GM18873 (cell line): ENCODE measurements at regions not wholly inside any gene's neighbourhood (a gene's known extent, or its start where the extent isn't known, plus 50 kb on each side); places are given as distances from the start of the nearest gene placed in this dataset.

Experiments
- ATAC-seq: cut with Tn5 transposase; IDR thresholded peaks from one replicate; pipeline ENCODE4 v1.9.1; 2021; ENCODE audit warnings: mild to moderate bottlenecking, moderate library complexity, moderate number of reproducible peaks; ENCODE audit not compliant: unreplicated experiment, low FRiP score

- ATAC-seq: no peak
Measured at GRCh38 chr1:239725371-239725770, 339.0 kb downstream of the CHRM3 start.

GRCh38 chr1:239725933-239726332 is 339.6 kb downstream of the CHRM3 start:
- no peak for ATAC-seq

DNA sequence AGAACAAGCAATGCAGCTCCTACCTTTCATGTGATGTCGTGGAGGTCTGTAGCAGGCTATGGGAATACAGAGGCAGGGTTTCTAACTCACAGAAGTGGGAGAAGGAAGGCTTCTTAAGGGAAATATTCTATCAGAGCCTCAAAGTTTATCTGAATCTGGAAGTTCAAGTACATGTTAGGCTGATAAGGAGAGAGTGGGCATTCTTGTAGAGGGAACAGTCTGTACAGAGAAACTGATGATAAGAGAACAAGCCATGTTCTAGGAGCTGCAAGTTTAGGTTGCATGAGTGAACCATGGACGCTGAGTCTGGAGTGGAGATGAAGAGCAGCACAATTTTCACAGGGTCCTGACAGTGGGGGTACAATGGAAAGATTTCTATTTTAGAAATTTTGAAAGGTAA is 344.0 kb downstream of the CHRM3 start:
- ATAC-seq: no peak

DNA sequence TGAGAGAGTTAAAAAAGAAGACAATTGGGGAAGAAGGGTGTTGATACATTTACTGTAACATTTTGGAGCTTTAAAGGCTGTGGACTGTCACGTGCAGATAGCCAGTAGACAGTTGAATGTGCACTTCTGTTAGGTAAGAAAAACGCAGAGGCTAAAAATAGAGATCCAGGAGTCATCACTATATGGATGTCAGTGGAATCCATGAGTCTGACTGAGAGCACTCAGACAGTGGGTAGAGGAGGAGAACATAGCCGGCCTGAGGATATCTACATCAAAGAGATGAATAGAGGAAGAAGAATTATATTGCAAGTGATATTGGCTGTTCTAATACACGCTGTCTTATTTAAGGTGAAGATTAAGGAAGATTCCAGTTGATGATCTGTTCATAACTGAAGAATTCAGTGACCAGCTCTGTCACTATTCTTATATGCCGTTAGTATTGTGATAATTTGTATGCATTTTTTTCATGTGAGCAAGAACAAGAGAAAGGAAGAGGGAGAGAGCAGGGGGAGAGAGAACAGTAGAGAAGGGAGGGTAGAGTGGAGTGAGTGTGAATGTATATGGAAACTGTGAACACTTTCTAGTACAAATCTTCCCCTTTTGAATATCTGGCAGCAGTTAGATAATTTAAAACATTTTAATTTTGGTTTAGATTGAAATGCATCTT is 344.8 kb downstream of the CHRM3 start:
- ATAC-seq: no peak

GRCh38 chr1:239732770-239733169 is 346.4 kb downstream of the CHRM3 start:
- ATAC-seq: no peak

DNA sequence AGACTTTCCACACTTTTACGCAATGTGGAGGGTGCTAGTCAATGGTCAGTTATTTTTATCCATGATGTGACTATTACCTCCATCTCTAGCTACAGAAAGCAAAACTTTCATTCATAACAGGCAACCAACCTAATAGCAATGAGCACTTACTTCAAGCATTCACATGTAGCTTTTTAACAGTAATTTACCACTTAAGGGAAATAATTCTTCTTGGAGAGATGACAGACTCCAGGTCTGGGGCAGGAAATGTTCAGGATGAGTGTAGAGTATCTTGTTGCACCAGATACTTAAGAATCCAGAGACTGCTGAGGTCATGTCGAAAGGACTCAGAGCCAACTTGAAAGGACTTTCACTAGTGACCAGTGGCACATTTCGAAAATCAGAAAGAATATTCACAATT is 347.6 kb downstream of the CHRM3 start:
- ATAC-seq: no peak

DNA sequence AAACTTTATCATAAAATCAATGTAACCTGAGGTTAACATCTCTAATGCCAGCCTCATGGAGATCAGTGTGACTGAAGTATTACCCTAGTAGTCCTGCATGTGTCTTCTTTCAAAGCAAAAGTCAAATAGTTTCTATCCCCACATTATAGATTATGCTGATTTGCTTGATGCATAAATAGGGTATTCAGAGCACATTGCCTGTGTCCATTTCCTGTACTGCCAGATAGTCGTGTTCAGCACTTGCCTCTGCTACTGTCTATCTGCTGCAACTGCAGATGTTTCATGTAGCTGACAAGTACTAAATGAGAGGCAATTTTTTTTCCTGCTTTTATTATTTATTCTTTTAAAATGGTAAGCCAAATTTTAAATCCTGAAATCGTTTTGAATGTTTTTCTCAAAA is 348.7 kb downstream of the CHRM3 start:
- no peak for ATAC-seq

GRCh38 chr1:239736479-239736878 is 350.1 kb downstream of the CHRM3 start:
- ATAC-seq: no peak

DNA sequence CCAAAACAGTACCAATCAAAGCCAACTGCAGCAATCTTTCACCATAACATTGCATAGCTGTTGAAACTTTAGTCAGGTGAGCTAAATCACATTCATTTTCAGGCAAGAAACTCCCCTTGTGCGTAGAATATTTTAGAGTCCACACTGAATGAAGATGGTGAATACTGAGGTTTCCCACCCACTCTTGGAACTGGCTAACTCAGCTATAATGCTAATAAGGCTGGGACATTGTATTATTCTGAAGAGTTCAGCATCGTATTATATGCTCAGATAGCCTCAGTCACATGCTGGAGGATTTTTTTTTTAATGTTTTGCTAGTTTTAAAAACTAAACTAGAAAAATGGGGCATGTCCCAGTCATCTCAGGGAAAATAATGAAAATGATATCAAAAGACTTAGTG is 352.3 kb upstream of the FMN2 start:
- ATAC-seq: no peak

- no peak for ATAC-seq
Measured at GRCh38 chr1:239739919-239740318, 351.8 kb upstream of the FMN2 start.

GRCh38 chr1:239742416-239743109 is 349.1 kb upstream of the FMN2 start:
- ATAC-seq: no peak

- no peak for ATAC-seq
Measured at GRCh38 chr1:239744851-239745250, 346.8 kb upstream of the FMN2 start.

DNA sequence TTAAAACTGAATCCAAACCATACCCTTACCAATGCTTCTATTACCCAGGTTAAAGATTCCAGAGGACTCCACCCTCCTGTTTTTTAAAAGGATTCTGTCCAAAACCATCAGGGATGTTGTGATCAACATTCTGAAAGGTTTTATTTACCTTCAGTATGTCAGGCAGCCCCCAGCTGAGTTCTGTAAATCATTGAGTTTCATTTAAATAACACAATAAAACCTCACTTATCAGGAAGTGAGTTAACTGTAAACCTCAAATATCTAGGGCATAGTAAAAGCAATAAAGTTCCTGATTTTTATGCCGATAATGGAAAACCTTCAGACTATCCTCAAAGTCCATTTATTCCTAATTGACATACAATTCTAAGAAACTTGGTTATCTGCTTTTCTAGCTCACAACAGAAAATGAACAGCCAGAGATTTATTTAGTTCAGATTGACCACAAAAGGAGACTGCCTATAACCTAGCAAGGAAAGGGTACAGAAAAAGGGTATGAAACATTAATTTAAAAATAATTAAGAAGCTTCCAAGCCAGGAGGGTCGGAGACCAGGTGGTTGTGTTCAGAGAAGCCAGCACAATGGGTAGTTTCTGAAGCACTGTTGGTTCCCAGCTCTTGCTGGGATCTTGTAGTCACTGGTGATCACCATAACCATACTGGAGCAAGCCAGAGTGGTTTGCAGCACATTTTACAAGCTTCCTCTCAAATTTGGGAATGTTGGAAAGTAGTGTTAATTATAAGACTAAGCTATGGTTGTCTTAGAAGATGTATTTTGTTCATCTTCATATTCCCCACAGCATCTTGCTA is 336.4 kb upstream of the FMN2 start:
- ATAC-seq: no peak

- no peak for ATAC-seq
Measured at GRCh38 chr1:239757716-239758115, 334.0 kb upstream of the FMN2 start.

GRCh38 chr1:239758756-239759155 is 332.9 kb upstream of the FMN2 start:
- no peak for ATAC-seq

DNA sequence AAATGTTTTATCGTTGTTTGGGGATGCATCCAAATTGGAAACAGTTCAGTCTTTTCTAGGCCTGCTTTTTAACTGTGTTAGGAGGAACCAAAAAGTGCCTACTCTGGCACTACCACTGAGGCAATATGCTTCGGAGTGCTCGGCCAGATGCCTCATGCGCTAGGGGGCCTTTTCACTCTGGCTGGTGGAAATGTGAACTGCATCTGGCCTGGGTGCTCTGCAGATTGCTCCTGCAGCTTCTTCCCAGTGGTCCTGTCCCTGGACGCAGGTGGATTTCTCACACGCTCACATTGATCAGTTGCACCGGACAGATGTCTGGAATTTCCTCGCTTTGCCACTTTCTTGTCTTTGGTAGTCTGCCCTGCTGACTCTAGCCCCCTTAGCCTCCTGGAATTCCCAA is 330.2 kb upstream of the FMN2 start:
- no peak for ATAC-seq

DNA sequence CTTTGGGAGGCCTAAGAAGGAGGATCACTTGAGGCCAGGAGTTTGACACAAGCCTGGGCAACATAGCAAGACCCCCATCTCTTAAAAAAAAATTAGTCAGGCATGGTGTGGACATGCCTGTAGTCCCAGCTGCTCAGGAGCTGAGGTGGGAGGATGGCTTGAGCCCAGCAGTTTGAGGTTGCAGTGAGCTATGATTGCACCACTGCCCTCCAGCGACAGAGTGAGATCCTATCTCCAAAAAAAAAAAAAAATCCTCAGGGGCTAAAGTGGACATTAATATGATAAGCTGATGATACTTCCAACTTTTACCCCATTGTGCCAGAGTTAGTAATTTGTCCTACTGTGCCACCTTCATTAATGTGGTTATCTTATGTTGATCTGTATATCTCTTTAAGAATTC is 327.8 kb upstream of the FMN2 start:
- ATAC-seq: no peak

DNA sequence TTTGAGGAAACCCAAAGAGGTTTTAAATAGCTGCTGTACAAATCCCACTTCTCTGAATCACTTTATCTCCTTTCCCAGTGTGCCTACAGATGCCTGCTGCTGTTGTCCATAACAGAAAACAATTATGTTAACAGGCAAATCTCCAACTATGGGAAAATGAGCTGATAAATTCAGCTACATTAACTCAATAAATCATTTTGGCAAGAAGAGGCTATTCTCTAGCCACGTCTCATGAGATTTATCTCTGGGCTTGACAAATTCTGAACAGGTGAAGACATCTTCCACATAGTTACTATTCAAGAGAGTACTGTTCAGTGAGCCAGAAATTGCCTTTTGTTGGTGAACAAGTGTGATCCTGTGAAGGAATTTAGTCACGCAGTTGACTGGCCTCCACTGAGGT is 327.1 kb upstream of the FMN2 start:
- no peak for ATAC-seq

- ATAC-seq: no peak
Measured at GRCh38 chr1:239765163-239765562, 326.5 kb upstream of the FMN2 start.

- ATAC-seq: no peak
Measured at GRCh38 chr1:239771550-239771949, 320.1 kb upstream of the FMN2 start.

GRCh38 chr1:239772446-239772845 is 319.2 kb upstream of the FMN2 start:
- no peak for ATAC-seq

GRCh38 chr1:239775466-239775865 is 316.2 kb upstream of the FMN2 start:
- no peak for ATAC-seq
